ENCODE measurements at regions not wholly inside any gene's neighbourhood (a gene's known extent, or its start where the extent isn't known, plus 50 kb on each side); places are given as distances from the start of the nearest gene placed in this dataset.

DNA sequence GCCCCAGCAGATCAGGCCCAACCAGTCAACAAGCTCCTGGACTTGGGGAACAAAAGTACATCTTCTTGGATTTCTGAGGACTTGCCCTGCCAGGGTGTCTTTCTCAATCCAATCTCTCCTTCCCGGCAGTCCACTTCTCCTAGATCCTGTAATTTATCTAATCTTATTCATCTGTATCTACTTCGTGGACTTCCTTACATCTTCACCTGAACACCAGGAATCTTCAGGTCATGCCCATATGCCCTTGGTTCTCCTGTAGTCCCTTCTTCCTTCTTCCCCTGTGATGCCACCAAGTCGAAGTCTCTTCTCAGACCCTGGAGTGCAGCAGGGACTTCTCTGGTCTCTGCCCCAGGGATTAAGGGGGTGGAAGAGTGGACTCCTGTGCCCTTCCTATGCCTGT lies 100.3 kb downstream of the ZNF280B start:
- TF ChIP-seq, protein P1, sequence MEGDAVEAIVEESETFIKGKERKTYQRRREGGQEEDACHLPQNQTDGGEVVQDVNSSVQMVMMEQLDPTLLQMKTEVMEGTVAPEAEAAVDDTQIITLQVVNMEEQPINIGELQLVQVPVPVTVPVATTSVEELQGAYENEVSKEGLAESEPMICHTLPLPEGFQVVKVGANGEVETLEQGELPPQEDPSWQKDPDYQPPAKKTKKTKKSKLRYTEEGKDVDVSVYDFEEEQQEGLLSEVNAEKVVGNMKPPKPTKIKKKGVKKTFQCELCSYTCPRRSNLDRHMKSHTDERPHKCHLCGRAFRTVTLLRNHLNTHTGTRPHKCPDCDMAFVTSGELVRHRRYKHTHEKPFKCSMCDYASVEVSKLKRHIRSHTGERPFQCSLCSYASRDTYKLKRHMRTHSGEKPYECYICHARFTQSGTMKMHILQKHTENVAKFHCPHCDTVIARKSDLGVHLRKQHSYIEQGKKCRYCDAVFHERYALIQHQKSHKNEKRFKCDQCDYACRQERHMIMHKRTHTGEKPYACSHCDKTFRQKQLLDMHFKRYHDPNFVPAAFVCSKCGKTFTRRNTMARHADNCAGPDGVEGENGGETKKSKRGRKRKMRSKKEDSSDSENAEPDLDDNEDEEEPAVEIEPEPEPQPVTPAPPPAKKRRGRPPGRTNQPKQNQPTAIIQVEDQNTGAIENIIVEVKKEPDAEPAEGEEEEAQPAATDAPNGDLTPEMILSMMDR (IDR thresholded peaks at IDR 0.05; ENCODE audit: low read depth, low read length), result no peak
- no peak for DNase-seq (ENCODE audit: extremely low read depth, low read depth)

DNA sequence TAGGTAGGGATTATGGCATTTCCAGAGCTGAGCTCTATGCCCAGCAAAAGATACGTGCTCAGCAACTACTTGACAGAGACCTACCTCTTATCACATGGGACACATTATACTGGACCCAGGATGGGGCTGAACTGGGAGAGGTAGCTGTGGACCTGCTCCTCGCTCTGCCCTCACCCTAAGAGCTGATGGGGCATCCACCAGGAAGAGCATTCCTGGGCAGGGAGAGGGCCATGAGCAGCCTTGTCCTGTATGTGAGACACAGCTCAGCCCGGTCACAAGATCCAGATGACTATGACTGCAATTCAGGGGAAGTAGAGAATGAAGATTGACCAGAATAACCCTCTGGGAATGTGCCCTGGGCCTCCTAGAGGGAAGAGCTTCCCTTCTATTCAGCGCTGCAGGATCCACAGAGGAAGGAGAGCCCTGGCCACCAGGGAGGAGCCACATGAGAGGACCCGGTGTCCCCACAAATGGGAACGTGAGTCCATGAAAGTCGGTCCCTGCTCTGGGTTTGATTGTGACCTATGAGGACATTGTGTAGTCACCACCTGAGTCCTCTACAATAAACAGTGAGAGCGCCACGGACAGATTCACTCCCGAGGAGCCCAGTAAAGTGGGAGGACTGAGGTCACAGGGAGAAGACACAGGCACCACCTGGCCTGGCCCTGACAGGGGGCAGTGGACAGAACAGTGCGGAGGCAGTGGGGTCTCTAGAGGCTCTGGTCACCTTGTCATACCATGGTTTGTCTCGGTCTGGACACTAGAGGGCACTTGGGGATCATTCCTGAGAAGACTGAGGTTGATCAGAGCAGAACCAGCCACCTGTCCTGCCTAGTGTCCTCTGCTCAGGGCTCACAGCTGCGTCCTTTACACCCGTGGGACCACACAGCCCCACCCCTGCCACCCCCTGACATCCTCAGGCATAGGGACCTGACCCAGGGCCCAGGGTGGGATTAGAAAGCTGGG lies 99.5 kb downstream of the ZNF280B start:
- DNase-seq (ENCODE audit: extremely low read depth, low read depth), result no peak
- TF ChIP-seq, protein P1 (IDR thresholded peaks at IDR 0.05; ENCODE audit: low read depth, low read length), result peak; percentile 38

DNA sequence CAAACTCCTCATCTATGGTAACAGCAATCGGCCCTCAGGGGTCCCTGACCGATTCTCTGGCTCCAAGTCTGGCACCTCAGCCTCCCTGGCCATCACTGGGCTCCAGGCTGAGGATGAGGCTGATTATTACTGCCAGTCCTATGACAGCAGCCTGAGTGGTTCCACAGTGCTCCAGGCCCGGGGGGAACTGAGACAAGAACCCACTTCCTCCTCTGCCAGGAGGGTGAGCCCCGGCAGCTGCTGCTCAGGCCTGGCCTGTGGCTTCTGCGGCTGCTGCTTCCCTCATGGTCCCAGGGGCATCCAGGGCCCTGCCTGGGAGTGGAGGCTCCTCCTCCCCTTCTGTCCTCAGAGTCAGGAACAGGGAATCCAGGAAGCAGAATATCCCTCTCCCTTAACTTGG lies 98.4 kb downstream of the ZNF280B start:
- TF ChIP-seq, protein P1 (IDR thresholded peaks at IDR 0.05; ENCODE audit: low read depth, low read length), result no peak
- DNase-seq (ENCODE audit: extremely low read depth, low read depth), result no peak

DNA sequence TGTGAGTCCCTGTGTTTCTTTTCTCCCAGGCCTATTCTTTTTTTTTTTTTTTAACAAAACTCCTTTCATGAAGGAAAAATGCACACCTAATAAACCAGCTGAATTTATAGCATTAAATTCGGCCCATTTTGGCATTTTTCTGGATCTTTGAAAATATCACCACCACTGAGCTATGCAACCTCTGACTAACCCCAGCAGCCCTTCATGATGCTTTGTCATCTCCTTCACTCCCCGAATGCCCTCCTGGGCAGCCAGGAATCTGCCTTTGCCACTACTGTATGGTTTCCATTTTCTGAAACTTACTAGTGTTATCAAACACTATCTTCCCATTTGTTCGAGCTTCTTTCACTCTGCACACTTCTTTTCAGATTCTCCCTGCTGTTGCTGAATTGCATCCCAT lies 97.9 kb downstream of the ZNF280B start:
- TF ChIP-seq, protein P1 (IDR thresholded peaks at IDR 0.05; ENCODE audit: low read depth, low read length), result no peak
- DNase-seq (ENCODE audit: extremely low read depth, low read depth), result no peak

DNA sequence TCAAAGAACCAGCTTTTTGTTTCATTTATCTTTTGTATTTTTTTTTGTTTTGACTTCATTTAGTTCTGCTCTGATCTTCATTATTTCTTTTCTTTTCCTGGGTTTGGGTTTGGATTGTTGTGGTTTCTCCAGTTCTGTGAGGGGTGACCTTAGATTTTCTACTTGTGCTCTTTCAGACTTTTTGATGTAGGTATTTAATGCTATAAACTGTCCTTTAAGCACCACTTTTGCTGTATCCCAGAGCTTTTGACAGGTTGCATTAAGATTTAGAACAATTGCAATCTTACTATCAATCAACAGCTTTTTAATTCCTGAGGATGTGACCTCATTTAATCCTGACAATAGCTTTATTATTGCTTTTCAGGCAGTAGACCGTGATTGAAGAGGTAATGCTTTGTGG lies 94.3 kb downstream of the ZNF280B start:
- no peak for DNase-seq (ENCODE audit: extremely low read depth, low read depth)
- TF ChIP-seq, protein P1 (IDR thresholded peaks at IDR 0.05; ENCODE audit: low read depth, low read length), result no peak

DNA sequence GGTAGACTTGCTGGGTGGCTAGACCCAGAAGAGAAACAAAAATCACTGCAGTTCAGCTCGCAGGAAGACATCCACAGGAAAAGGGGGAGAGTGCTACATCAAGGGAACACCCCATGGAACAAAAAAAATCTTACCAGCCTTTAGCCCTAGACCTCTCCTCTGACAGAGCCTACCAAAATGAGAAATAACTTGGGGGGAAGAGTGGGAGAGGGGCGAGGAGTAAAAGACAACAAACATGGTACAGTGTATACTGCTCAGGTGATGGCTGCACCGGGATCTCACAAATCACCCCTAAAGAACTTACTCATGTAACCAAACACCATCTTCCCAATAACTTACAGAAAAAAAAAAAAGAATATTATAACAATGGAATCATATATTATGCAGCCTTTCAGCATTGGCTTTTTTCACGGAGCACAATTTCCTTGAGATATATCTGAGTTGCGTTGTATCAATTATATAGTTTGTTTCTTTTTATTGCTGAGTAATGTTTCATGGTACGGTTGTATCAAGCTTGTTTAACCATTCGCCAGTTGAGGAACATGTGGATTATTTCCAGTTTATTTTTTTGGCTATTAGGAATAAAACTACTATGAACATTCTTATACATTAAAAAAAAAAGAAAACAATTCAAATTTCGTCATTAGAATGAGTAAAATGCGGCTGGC lies 90.9 kb downstream of the ZNF280B start:
- no peak for DNase-seq (ENCODE audit: extremely low read depth, low read depth)
- TF ChIP-seq, protein P1 (IDR thresholded peaks at IDR 0.05; ENCODE audit: low read depth, low read length), result no peak

DNA sequence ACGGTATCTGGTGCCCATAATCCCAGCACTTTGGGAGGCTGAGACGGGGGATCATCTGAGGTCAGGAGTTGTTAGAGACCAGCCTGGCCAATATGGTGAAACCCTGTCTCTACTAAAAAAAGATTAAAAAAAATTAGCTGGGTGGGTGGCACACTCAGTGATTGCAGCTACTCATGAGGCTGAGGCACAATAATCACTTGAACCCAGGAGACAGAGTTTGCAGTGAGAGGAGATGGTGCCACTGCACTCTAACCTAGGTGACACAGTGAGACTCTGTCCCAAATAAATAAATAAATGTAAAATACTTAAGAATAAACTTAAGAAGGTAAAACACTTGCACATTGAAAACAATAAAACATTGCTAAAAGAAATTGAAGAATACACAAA lies 90.4 kb downstream of the ZNF280B start:
- TF ChIP-seq, protein P1 (IDR thresholded peaks at IDR 0.05; ENCODE audit: low read depth, low read length), result no peak
- DNase-seq (ENCODE audit: extremely low read depth, low read depth), result no peak

All from AG09319 (cell line).